C1 segment of cervical spinal cord (tissue), 14 donors: ENCODE measurements at regions not wholly inside any gene's neighbourhood (a gene's known extent, or its start where the extent isn't known, plus 50 kb on each side); places are given as distances from the start of the nearest gene placed in this dataset.
A peak's percentile ranks its signal among the peaks of the same experiment; 100 is the strongest.
"Not testable (repeated sequence)": the region's sequence is repeated elsewhere in the genome, so short reads cannot be mapped to it uniquely, and the experiment has no call there.

Experiments
- DNase-seq, 14 donors: peaks; one replicate each; lab custom pipeline; 2025; lab: John Stamatoyannopoulos, UW

- DNase-seq, result no peak
These were observed 292.3 kb upstream of the CADM2 start for GRCh38 chr3:84666468-84666867.

- DNase-seq, result no peak
These were observed 279.6 kb upstream of the CADM2 start for GRCh38 chr3:84679211-84679610.

- DNase-seq, result no peak
These were observed 278.1 kb upstream of the CADM2 start for GRCh38 chr3:84680700-84681099.

GRCh38 chr3:84683493-84683892 is 275.3 kb upstream of the CADM2 start:
- DNase-seq, result no peak

- no peak for DNase-seq
These were observed 273.3 kb upstream of the CADM2 start for GRCh38 chr3:84685467-84685866.

GRCh38 chr3:84692261-84692660 is 266.5 kb upstream of the CADM2 start:
- no peak for DNase-seq

- not testable (repeated sequence) for DNase-seq
These were observed 248.5 kb upstream of the CADM2 start for GRCh38 chr3:84710288-84710687.

GRCh38 chr3:84717894-84718293 is 240.9 kb upstream of the CADM2 start:
- DNase-seq, result no peak

GRCh38 chr3:84724877-84725276 is 233.9 kb upstream of the CADM2 start:
- DNase-seq, result no peak

- DNase-seq, result no peak
These were observed 231.2 kb upstream of the CADM2 start for GRCh38 chr3:84727616-84728015.

GRCh38 chr3:84734731-84735130 is 224.1 kb upstream of the CADM2 start:
- not testable (repeated sequence) for DNase-seq

- peak in 1 of 14 donors; percentile 38 for DNase-seq
These were observed 220.7 kb upstream of the CADM2 start for GRCh38 chr3:84738086-84738485.

GRCh38 chr3:84742915-84743425 is 215.8 kb upstream of the CADM2 start:
- DNase-seq, result no peak

GRCh38 chr3:84744130-84744529 is 214.7 kb upstream of the CADM2 start:
- DNase-seq, result no peak

- DNase-seq, result peak in 1 of 14 donors; percentile 2
These were observed 202.9 kb upstream of the CADM2 start for GRCh38 chr3:84755860-84756259.

GRCh38 chr3:84759361-84759760 is 199.4 kb upstream of the CADM2 start:
- DNase-seq, result peak in 2 of 14 donors; percentile 0 to 14

- no peak for DNase-seq
These were observed 185.9 kb upstream of the CADM2 start for GRCh38 chr3:84772841-84773240.

GRCh38 chr3:84783281-84783680 is 175.5 kb upstream of the CADM2 start:
- DNase-seq, result no peak

- no peak for DNase-seq
These were observed 168.8 kb upstream of the CADM2 start for GRCh38 chr3:84789961-84790360.

GRCh38 chr3:84806958-84807357 is 151.8 kb upstream of the CADM2 start:
- no peak for DNase-seq

- DNase-seq, result no peak
These were observed 138.7 kb upstream of the CADM2 start for GRCh38 chr3:84820126-84820525.

- DNase-seq, result no peak
These were observed 137.9 kb upstream of the CADM2 start for GRCh38 chr3:84820906-84821305.

GRCh38 chr3:84825817-84826216 is 133.0 kb upstream of the CADM2 start:
- no peak for DNase-seq

- no peak for DNase-seq
These were observed 128.3 kb upstream of the CADM2 start for GRCh38 chr3:84830476-84830875.
